T1000 (cell line): ENCODE measurements at regions not wholly inside any gene's neighbourhood (a gene's known extent, or its start where the extent isn't known, plus 50 kb on each side); places are given as distances from the start of the nearest gene placed in this dataset.

Experiments
- DNase-seq: peaks from one replicate; lab custom pipeline; 2025; ENCODE audit warnings: mixed read lengths; lab: John Stamatoyannopoulos, UW

- DNase-seq = no peak
Measured at GRCh38 chr5:173463207-173463606, 135.0 kb upstream of the STC2 start.

GRCh38 chr5:173458828-173459609 is 130.8 kb upstream of the STC2 start:
- no peak for DNase-seq

- no peak for DNase-seq
Measured at GRCh38 chr5:173457482-173457881, 129.3 kb upstream of the STC2 start.

GRCh38 chr5:173456751-173457171 is 128.5 kb upstream of the STC2 start:
- DNase-seq = peak; percentile 66

- no peak for DNase-seq
Measured at GRCh38 chr5:173456181-173456580, 128.0 kb upstream of the STC2 start.

- DNase-seq = no peak
Measured at GRCh38 chr5:173455599-173455957, 127.4 kb upstream of the STC2 start.

GRCh38 chr5:173454736-173455598 is 126.8 kb upstream of the STC2 start:
- peak; percentile 83 for DNase-seq

- DNase-seq = peak; percentile 39
Measured at GRCh38 chr5:173454361-173454735, 126.1 kb upstream of the STC2 start.

- no peak for DNase-seq
Measured at GRCh38 chr5:173453167-173453566, 125.0 kb upstream of the STC2 start.

- no peak for DNase-seq
Measured at GRCh38 chr5:173452119-173452905, 124.1 kb upstream of the STC2 start.

- DNase-seq = no peak
Measured at GRCh38 chr5:173451651-173452050, 123.4 kb upstream of the STC2 start.

GRCh38 chr5:173451031-173451430 is 122.8 kb upstream of the STC2 start:
- DNase-seq = no peak

GRCh38 chr5:173450188-173450587 is 122.0 kb upstream of the STC2 start:
- no peak for DNase-seq

GRCh38 chr5:173448856-173449255 is 120.6 kb upstream of the STC2 start:
- no peak for DNase-seq

GRCh38 chr5:173443971-173444370 is 115.8 kb upstream of the STC2 start:
- DNase-seq = no peak

GRCh38 chr5:173441053-173441628 is 112.9 kb upstream of the STC2 start:
- no peak for DNase-seq

GRCh38 chr5:173438951-173439350 is 110.7 kb upstream of the STC2 start:
- no peak for DNase-seq

- no peak for DNase-seq
Measured at GRCh38 chr5:173435447-173435846, 107.2 kb upstream of the STC2 start.

- DNase-seq = no peak
Measured at GRCh38 chr5:173434270-173434669, 106.1 kb upstream of the STC2 start.

- no peak for DNase-seq
Measured at GRCh38 chr5:173430394-173430793, 102.2 kb upstream of the STC2 start.

- no peak for DNase-seq
Measured at GRCh38 chr5:173429489-173430150, 101.4 kb upstream of the STC2 start.
